ENCODE measurements at regions not wholly inside any gene's neighbourhood (a gene's known extent, or its start where the extent isn't known, plus 50 kb on each side); places are given as distances from the start of the nearest gene placed in this dataset.
"Not testable (repeated sequence)": the region's sequence is repeated elsewhere in the genome, so short reads cannot be mapped to it uniquely, and the experiment has no call there.

- no peak overlapping the region for H3K4me3 ChIP-seq (ENCODE audit: low read depth, low read length)
- DNase-seq (ENCODE audit: low read depth), result no peak
- no peak for TF ChIP-seq CTCF (IDR thresholded peaks at IDR 0.05; ENCODE audit: insufficient read depth, low read depth, low read length, missing control alignments)
Observed at GRCh38 chr2:13508671-13509070, 791.9 kb downstream of the TRIB2 start.

DNA sequence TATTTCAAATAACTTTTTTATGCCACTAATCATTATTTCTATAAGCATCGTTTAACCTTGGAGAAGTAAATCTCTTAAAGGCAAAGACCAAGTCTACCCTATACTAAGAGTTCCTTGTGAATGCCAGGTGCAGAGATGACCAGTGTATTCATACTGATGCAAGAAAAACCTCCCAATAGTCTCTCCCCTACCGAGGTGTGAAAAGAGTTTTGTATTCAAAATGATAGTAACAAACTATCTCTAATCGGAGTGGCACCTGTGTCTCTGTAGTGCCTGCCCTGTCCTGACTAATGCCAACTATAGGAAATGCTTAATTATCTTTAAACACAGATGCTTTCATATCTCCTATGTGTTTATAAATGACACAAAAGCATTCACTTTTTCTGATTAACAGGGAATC lies 798.5 kb downstream of the TRIB2 start:
- no peak overlapping the region for H3K4me3 ChIP-seq (ENCODE audit: low read depth, low read length)
- TF ChIP-seq CTCF (IDR thresholded peaks at IDR 0.05; ENCODE audit: insufficient read depth, low read depth, low read length, missing control alignments), result no peak
- DNase-seq (ENCODE audit: low read depth), result peak; percentile 29

DNA sequence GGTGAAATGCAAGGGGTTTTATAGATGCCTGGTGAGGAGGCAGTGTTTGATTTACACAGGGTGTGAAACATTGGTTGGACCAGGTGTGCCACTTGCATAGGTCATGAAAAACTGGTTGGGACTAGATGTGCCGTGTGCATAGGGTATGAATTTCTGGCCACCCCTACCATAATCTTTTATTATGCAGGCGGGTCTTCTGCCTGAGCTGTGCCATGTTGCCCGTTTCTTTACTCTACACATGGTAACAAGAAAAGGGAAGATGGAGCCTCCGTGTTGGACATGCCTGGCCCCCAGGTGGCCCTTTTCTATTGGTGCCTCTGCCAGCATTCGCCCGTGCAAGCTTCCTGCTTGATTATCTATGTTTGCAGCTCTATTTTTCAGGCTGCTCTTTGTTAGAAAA lies 805.4 kb downstream of the TRIB2 start:
- TF ChIP-seq CTCF (IDR thresholded peaks at IDR 0.05; ENCODE audit: insufficient read depth, low read depth, low read length, missing control alignments), result no peak
- no peak for DNase-seq (ENCODE audit: low read depth)
- H3K4me3 ChIP-seq (ENCODE audit: low read depth, low read length), result peak overlapping the region; percentile 47

DNA sequence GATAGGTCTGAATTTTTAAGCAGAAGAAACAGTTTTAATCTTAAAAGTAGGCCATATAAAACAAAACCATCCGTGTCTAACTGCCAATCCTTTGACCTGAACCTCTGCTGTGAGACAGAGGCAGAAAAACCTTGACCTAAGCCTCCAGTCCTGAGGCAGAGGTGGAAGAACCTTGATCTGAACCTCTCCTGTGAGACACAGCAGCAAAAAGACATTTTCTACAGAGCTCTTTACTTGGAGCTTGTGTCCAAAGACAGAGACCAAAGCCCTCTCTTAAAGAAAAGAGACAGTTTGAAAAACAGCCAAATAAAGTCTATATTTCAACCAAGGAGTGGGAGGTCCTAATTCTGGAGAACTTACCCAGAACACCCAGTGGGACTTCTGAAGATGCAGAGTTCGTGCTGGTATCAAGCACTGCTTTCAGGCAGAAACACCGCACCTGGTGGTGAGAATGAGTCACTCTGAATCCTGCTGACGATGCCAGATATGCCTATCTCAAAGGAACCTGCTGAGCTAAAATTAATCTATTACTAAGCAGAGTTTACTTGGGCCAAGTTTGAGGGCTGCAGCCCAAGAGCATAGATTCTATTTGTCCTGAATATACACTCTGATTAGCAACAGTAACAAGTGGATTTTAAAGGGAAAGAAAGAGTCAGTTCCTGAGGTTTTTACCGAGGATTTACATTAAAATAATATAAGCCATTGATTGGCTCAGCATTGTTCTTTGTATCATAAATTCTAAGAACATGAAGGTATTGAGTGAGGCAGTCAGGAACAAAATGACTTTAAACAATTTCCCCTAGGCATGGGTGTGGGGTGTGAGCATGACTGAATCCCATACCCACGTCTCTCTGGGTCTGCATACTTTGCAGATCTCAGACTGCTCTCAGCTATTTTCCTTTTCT lies 806.4 kb downstream of the TRIB2 start:
- peak; percentile 92 for DNase-seq (ENCODE audit: low read depth)
- H3K4me3 ChIP-seq (ENCODE audit: low read depth, low read length), result peak overlapping the region; percentile 47
- TF ChIP-seq CTCF (IDR thresholded peaks at IDR 0.05; ENCODE audit: insufficient read depth, low read depth, low read length, missing control alignments), result peak; percentile 23

DNA sequence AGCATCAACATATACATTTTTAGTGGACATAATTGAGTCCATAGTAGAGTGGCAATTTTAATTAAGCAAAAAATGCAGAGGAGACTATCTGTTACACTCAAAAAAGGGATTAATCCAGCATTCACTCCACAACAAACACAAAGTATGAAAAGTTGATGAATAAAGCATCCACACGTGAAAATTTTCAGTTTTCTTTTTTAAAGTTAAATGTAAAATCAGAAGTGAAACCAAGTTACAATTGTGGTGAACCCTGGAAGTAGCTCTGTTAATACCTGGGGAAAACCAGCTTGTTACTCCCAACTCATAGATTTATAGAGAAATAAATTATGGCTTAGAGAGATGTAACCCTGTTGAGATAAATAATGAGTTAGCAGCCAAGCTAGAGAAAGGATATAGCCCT lies 807.8 kb downstream of the TRIB2 start:
- TF ChIP-seq CTCF (IDR thresholded peaks at IDR 0.05; ENCODE audit: insufficient read depth, low read depth, low read length, missing control alignments), result no peak
- peak overlapping the region; percentile 47; the same call in 1 of the 2 replicates for H3K4me3 ChIP-seq (ENCODE audit: low read depth, low read length)
- DNase-seq (ENCODE audit: low read depth), result peak; percentile 57

DNA sequence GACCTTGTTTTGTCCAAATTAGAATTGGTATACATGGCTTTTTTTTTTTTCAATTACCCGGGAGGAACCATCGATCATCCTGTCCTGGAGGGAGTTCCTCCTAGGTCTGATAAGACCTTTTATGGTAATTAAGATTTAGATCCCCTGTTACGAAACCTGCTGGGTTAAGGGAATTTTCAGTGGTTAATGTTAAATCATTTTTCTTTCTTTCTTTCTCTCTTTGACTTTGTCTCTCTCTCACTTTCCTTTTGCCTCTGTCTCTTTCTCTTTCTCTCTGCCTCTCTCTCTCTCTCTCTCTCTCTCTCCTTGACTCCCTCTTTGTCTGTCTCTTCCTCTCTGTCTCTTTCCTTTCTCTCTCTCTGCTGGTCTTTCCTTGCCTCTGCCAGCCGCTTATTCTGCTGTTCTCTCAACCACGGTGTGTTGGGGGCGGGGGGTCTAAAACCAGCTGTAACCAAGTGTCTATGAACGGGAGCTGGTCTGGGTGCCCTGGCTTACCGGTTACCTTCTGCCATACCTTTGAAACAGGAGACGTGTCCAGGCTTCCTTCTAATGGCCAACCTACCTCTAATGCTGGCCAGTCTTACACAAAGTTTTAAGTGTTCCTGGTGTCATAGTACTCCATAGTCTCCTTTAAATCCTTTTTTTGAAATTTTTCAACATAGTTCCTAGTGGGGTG lies 815.1 kb downstream of the TRIB2 start:
- peak overlapping the region; percentile 22; the same call in 1 of the 2 replicates for H3K4me3 ChIP-seq (ENCODE audit: low read depth, low read length)
- DNase-seq (ENCODE audit: low read depth), result not testable (repeated sequence)

DNA sequence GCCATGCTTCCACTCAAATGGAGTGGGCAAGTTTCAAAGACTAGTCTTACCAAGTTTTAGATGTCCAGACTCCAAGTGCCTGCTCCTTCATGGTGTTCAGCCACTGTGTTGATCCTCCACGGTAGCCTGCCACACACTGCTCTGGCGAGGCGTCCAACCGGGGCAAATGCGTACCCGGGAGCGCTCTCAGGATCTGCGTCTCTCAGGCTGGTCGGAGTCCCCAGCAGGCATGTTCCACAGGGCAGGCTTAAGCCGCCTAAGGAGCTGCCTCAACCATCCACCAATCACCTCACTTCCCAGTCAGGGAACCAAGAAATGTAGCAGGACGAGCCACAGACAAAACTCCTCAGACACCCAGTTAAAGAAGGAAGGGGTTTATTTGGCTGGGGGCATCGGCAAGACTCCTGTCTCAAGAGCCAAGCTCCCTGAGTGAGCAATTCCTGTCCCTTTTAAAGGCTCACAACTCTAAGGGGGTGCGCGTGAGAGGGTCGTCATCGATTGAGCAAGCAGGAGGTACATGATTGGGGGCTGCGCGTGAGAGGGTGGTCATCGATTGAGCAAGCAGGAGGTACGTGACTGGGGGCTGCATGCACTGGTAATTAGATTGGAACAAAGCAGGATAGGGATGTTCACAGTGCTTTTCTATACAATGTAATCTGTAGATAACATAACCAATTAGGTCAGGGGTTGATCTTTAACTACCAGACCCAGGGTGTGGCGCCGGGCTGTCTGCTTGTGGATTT lies 816.2 kb downstream of the TRIB2 start:
- not testable (repeated sequence) for H3K4me3 ChIP-seq (ENCODE audit: low read depth, low read length); DNase-seq (ENCODE audit: low read depth)
